ENCODE measurements at regions not wholly inside any gene's neighbourhood (a gene's known extent, or its start where the extent isn't known, plus 50 kb on each side); places are given as distances from the start of the nearest gene placed in this dataset.

- Histone ChIP-seq H3K27ac (ENCODE audit: low read depth, low read length, poor library complexity, severe bottlenecking) (no peak overlapping the region), H3K4me1 (ENCODE audit: insufficient read depth, low read length, severe bottlenecking) (no peaks in the 10 kb centered on the region), H3K4me2 (ENCODE audit: low read length) (no peak overlapping the region), H3K36me3 (ENCODE audit: insufficient read depth, low read length) (no peaks in the 10 kb centered on the region), H3F3A (ENCODE audit: insufficient read depth, low read length) (no peaks in the 10 kb centered on the region), H3K9me2 (ENCODE audit: low read depth, low read length) (no peaks in the 10 kb centered on the region), H3K27me3 (ENCODE audit: insufficient read depth, low read length) (no peaks in the 10 kb centered on the region), H3K79me2 (ENCODE audit: insufficient read depth, low read length) (no peaks in the 10 kb centered on the region), H3K9ac (ENCODE audit: low read length) (no peak overlapping the region), H4K20me1 (ENCODE audit: insufficient read depth, low read length) (no peaks in the 10 kb centered on the region), H2AFZ (ENCODE audit: low read length) (no peak overlapping the region), H3K4me3 (ENCODE audit: low read depth, low read length, poor library complexity, severe bottlenecking) (no peak overlapping the region), H3K9me3 (ENCODE audit: low read length) (no peaks in the 10 kb centered on the region)
- no peak for TF ChIP-seq EZH2 (IDR thresholded peaks at IDR 0.05; ENCODE audit: borderline replicate concordance, low read length)
- TF ChIP-seq CTCF (IDR thresholded peaks at IDR 0.05; ENCODE audit: low read length), result no peak
These were observed 509.5 kb downstream of the RPS24 start for GRCh38 chr10:78543031-78543748.

DNA sequence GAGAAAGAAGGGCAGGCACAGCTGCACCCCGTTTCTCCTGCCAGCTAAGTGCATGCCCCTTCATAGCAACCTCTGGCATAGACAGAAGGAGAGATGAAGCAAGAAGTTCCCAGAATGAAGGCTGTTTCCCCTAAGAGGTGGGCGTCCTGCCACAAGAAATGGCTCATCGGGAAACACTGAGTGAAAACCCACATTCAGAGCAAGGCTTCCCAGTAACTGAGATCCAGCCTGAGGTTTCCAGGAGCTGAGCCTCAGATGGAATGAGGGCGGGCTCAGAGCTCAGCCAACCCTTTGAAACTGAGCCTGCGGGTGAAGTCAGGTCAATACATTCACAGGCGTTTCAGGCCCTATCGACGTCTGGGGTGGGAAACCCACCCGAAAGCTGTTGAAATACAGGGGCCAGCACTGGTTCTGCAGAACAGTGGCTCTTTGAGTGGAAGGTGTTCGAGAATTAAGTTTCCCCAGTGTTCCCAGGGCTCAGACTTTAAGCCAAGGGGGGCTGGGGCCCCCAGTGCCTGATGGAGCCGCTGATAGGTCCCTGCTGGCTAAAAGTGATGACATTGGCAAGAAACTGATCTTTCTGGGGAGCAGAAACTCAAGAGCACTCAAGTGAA, 510.2 kb downstream of the RPS24 start:
- H2AFZ ChIP-seq (ENCODE audit: low read length), result no peak overlapping the region
- no peaks in the 10 kb centered on the region for H3K27me3 ChIP-seq (ENCODE audit: insufficient read depth, low read length)
- TF ChIP-seq CTCF (IDR thresholded peaks at IDR 0.05; ENCODE audit: low read length) (no peak), EZH2 (IDR thresholded peaks at IDR 0.05; ENCODE audit: borderline replicate concordance, low read length) (no peak)
- H4K20me1 ChIP-seq (ENCODE audit: insufficient read depth, low read length), result no peaks in the 10 kb centered on the region
- no peaks in the 10 kb centered on the region for H3F3A ChIP-seq (ENCODE audit: insufficient read depth, low read length)
- no peak overlapping the region for H3K4me2 ChIP-seq (ENCODE audit: low read length)
- H3K27ac ChIP-seq (ENCODE audit: low read depth, low read length, poor library complexity, severe bottlenecking), result no peak overlapping the region
- H3K9ac ChIP-seq (ENCODE audit: low read length), result no peak overlapping the region
- no peak overlapping the region for H3K4me3 ChIP-seq (ENCODE audit: low read depth, low read length, poor library complexity, severe bottlenecking)
- no peaks in the 10 kb centered on the region for H3K9me3 ChIP-seq (ENCODE audit: low read length)
- H3K9me2 ChIP-seq (ENCODE audit: low read depth, low read length), result no peaks in the 10 kb centered on the region
- H3K36me3 ChIP-seq (ENCODE audit: insufficient read depth, low read length), result no peaks in the 10 kb centered on the region
- no peaks in the 10 kb centered on the region for H3K4me1 ChIP-seq (ENCODE audit: insufficient read depth, low read length, severe bottlenecking)
- H3K79me2 ChIP-seq (ENCODE audit: insufficient read depth, low read length), result no peaks in the 10 kb centered on the region

GRCh38 chr10:78544423-78545090, 510.9 kb downstream of the RPS24 start:
- Histone ChIP-seq H2AFZ (ENCODE audit: low read length) (no peak overlapping the region), H3K27ac (ENCODE audit: low read depth, low read length, poor library complexity, severe bottlenecking) (no peak overlapping the region), H3K9ac (ENCODE audit: low read length) (no peak overlapping the region), H3K9me3 (ENCODE audit: low read length) (no peaks in the 10 kb centered on the region), H3K36me3 (ENCODE audit: insufficient read depth, low read length) (no peaks in the 10 kb centered on the region), H3F3A (ENCODE audit: insufficient read depth, low read length) (no peaks in the 10 kb centered on the region), H3K4me1 (ENCODE audit: insufficient read depth, low read length, severe bottlenecking) (no peaks in the 10 kb centered on the region), H4K20me1 (ENCODE audit: insufficient read depth, low read length) (no peaks in the 10 kb centered on the region), H3K9me2 (ENCODE audit: low read depth, low read length) (no peaks in the 10 kb centered on the region), H3K79me2 (ENCODE audit: insufficient read depth, low read length) (no peaks in the 10 kb centered on the region), H3K4me2 (ENCODE audit: low read length) (no peak overlapping the region), H3K27me3 (ENCODE audit: insufficient read depth, low read length) (peaks cover 2% of the 10 kb centered on the region; the same call in 1 of the 2 replicates), H3K4me3 (ENCODE audit: low read depth, low read length, poor library complexity, severe bottlenecking) (no peak overlapping the region)
- TF ChIP-seq CTCF (IDR thresholded peaks at IDR 0.05; ENCODE audit: low read length) (no peak), EZH2 (IDR thresholded peaks at IDR 0.05; ENCODE audit: borderline replicate concordance, low read length) (no peak)
